ACHN (cell line): ENCODE measurements at regions not wholly inside any gene's neighbourhood (a gene's known extent, or its start where the extent isn't known, plus 50 kb on each side); places are given as distances from the start of the nearest gene placed in this dataset.
A peak's percentile ranks its signal among the peaks of the same experiment; 100 is the strongest.

Experiments used
- DNase-seq: peaks from one replicate; pipeline ENCODE4 v3.0.0-alpha.2; 2015
- in situ Hi-C: cut with HindIII; loops from 2 replicates; pipeline ENCODE4 v1.10.0; 2017; ENCODE audit warnings: low sequenced_read_pairs, low pct_ligation_motif_present, low pct_unique_long_range_greater_than_20kb

DNA sequence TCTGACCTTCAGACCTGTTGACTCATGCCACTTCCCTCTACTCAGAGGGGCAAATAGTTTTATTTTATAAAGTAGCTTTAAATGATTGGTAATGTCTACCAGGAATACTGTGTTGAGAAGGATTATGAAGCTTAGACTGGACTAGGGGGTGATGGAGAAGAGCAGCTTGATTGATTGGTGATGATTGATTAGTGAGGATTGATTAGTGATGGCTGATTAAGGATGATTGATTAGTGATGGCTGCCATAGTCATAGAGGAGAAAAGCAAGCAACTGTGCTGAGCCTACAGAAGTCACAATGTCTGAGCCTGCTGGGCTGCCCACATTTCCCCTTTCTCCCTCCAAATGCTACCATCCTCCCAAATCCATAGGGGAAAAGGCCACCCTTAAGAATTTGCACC, 206.8 kb upstream of the SALL1 start:
- no peak for DNase-seq
- in situ Hi-C loops = no loop called here

GRCh38 chr16:51355875-51356274, 204.8 kb upstream of the SALL1 start:
- DNase-seq = no peak
- in situ Hi-C loops = no loop called here

DNA sequence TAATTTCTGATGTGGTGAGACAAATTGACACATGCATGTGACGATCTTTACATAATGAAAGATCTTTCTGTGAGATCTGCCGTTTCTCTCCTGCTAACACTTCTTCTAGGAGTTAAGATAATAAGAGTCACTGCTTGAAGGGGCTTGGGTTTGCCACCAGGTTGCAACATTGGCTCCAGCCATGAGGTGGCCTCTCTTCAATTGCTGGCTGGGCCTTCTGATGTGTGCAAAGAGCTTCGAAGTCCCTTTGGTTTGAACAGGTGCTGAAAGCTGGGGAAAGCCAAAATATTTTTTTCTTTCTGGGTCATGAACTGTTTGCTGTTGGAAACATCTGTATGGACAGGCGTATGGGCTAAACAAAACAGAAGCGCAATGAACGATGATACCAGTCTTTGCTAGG, 204.1 kb upstream of the SALL1 start:
- DNase-seq = no peak
- in situ Hi-C loops = no loop called here

DNA sequence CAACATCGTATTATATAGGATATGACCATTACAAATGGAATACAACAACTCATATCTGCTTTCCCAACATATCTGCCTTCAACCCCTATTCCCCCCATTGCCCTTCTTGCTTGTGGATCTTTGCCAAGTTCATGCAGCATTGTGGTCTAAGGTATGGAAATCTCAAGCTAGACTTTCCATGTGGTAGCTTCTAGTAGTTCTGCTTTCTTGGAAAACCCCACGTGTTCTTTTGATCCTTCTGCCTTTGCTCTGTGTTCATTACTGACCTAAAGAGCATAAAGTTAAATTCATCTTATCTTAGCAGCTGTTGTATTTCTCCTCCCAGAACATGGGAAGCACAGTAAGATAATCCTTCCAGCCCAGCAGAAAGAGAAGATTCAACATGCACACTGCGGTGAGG, 202.0 kb upstream of the SALL1 start:
- DNase-seq = no peak
- in situ Hi-C loops = no loop called here

DNA sequence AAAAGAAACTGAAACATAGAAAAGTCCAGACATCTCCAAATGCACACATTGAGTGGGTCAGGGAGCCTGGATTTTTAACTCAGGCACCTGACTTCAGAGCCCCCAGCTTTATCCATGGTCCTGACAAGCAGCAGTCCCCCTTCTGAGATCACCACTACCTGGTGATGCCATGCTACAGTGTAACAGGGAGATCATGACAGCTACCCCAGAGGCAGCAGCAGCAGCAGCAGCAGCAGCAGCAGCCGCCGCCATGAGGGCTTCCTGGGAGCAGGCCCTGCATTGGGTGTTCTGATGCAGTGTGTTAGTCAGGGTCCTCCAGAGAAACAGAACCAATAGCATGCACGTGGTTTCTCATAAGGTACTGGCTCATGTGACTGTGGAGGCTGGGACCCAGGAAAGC, 198.6 kb upstream of the SALL1 start:
- DNase-seq = no peak
- in situ Hi-C loops = no loop called here

GRCh38 chr16:51343411-51343810, 192.3 kb upstream of the SALL1 start:
- in situ Hi-C loops = no loop called here

DNA sequence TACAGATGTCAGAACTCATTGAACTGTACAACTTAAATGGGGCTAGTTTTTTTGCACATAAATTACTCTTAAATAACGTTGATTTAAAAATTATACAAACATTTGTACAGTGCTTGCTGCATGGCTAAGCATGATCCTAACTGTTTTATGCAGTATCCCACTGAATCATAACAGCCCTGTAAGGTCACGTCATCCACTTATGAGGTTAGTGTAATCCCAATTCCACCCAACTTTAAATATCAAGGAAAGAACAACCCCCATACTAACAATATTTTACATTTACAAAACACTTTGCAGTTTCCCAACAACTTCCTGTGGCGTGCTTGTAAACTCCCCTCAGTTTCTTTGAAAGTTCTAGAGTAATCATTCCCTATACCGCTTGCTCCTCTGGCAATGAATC, 190.1 kb upstream of the SALL1 start:
- in situ Hi-C loops = no loop called here
- no peak for DNase-seq

More at GRCh38 chr16:51343411-51343810, 192.3 kb upstream of the SALL1 start:
- no peak for DNase-seq

DNA sequence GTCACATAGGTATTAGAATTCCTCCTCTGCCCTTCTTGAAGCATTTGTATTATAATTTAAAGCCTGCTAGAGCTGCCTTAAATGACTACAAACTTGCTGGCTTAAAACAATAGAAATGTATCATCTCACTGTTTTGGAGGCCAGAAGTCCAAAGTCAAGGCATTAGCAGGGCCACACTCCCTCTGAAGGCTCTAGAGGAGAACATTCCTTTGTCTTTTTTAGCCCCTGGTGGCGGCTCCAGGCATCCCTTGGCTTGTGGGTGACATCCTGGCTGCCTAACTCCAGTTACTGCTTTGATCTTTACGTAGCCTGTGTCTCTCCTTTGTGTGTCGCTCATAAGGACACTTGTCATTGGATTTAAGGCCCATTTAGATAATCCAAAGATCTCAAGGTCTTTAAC, 186.6 kb upstream of the SALL1 start:
- peak; percentile 8 for DNase-seq
- in situ Hi-C loops = no loop called here

GRCh38 chr16:51328733-51329132, 177.7 kb upstream of the SALL1 start:
- in situ Hi-C loops = no loop called here

DNA sequence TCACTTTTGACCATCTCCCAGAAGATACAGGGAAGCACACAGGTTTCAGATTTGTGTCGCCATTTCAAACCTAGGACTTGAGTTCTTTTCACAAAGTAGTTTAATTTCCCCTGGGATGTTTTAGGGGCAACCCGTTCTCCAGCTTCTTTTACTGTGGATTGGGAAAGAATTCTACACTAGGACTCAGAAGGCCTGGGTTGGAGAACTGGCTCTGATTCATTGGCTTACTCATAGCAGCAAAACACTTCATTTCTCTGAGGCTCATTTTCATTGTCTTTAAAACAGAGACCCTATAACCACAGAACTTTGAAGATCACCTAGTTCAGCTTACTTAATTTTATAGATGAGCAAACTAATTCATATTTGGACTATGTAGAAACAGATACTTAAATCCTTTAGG, 175.9 kb upstream of the SALL1 start:
- DNase-seq = no peak
- in situ Hi-C loops = no loop called here

More at GRCh38 chr16:51328733-51329132, 177.7 kb upstream of the SALL1 start:
- no peak for DNase-seq

- in situ Hi-C loops = no loop called here
- DNase-seq = peak; percentile 49
Measured at GRCh38 chr16:51326131-51326856, 175.2 kb upstream of the SALL1 start.

- in situ Hi-C loops = no loop called here
Measured at GRCh38 chr16:51321251-51321650, 170.2 kb upstream of the SALL1 start.

DNA sequence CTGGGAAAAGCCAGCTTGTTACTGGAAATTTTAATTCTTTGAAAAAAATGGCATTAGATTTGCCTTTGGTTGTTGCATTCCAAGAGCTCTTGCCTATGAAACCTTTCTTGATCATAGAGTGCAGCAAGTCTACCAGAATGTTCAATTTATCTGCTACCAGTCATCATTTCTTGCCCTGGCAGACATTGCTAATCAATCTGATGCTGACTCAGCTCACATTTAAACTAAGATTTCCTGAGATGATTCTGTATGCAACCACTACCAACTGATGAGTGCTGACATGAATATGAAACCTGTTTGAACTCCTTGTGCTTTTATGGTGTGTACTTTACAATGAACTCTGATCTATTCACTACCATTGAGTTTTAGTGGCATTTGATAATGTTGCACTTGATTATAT, 166.5 kb upstream of the SALL1 start:
- in situ Hi-C loops = no loop called here
- DNase-seq = no peak

More at GRCh38 chr16:51321251-51321650, 170.2 kb upstream of the SALL1 start:
- DNase-seq = no peak

DNA sequence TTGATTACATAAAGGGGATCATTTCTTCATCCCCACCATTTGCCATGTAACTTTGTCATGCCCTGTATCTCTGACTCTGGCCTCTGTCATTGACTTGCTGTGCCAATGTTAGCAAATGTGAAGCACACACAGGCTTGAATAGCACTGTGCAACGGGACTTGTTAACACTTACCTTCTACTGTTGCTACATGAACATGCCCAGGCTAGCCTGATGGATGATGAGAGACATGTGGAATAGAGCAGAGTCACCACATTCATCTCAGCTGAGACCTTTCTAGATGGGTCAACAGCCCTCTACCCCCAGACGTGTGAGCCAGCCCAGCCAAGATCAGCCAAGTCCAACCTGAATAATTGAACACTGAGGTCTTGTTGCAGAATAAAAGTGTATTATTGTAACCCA, 162.1 kb upstream of the SALL1 start:
- DNase-seq = no peak
- in situ Hi-C loops = no loop called here

- in situ Hi-C loops = no loop called here
- DNase-seq = no peak
Measured at GRCh38 chr16:51312363-51313150, 161.5 kb upstream of the SALL1 start.

DNA sequence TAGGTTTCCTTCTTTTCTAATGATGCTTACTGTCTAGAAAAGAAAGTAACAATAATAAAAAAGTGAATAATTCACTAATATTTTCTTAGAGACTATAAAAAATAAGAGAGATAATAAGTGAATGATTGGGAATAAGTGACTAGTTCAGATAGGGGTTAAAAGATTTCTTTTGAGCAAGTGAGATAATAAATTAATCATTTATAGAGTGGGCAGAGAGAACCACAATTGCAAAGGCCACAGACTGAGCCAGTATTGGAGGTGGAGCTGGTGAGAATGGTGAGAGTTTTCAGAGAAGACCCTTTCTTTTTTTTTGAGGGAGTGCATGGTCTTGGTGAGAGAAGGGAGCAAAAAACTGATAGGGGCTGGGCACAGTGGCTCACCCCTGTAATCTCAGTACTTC, 159.1 kb upstream of the SALL1 start:
- in situ Hi-C loops = no loop called here
- DNase-seq = peak; percentile 41

GRCh38 chr16:51306886-51307595, 156.0 kb upstream of the SALL1 start:
- in situ Hi-C loops = no loop called here
- no peak for DNase-seq

GRCh38 chr16:51306116-51306515, 155.0 kb upstream of the SALL1 start:
- in situ Hi-C loops = no loop called here
- DNase-seq = no peak

- in situ Hi-C loops = no loop called here
Measured at GRCh38 chr16:51305337-51305736, 154.3 kb upstream of the SALL1 start.

More at GRCh38 chr16:51305337-51305736, 154.3 kb upstream of the SALL1 start:
- DNase-seq = no peak
